ENCODE measurements at regions not wholly inside any gene's neighbourhood (a gene's known extent, or its start where the extent isn't known, plus 50 kb on each side); places are given as distances from the start of the nearest gene placed in this dataset.

DNA sequence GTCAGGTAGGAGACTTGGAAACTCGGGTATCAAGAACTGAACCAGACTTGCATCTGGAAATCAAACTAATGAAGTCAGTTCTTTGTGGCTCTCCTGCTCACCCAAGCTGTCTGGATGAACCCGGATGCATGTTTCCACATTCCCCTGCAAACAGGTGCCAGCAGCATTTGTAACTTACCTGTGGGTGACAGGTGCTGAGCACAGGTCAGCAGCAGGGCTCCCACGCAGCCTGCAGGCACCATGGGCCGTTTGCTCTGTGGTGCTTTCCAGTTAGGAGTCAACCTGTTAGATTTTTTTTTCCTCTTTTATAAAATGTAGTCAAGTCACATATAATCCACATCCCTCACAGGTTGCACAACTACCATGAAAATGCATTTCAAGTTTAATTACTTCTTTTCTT, 385.6 kb upstream of the ADGRL3 start:
- DNase-seq (ENCODE audit: low spot score) (no peak), ATAC-seq (no peak), FAIRE-seq (no peak)
- H4K20me1 ChIP-seq (ENCODE audit: insufficient read depth, low read length), result no peaks in the 10 kb centered on the region
- H3K4me1 ChIP-seq (ENCODE audit: insufficient read depth, low read length), result no peaks in the 10 kb centered on the region
- no TSS peak for BruUV-seq (replicated peaks)
- POLR2A ChIA-PET, result no interaction called here
- intact Hi-C loops (cut with micrococcal nuclease; ENCODE audit: unreplicated experiment) (no loop called here), in situ Hi-C loops (cut with HindIII; ENCODE audit: extremely low pct_ligation_motif_present, low pct_unique_long_range_greater_than_20kb) (no loop called here)
- no peaks in the 10 kb centered on the region for H3K79me2 ChIP-seq (ENCODE audit: insufficient read depth, low read length)
- H3K9ac ChIP-seq (ENCODE audit: insufficient read depth, low read depth, low read length), result no peak overlapping the region
- no peaks in the 10 kb centered on the region for H3K36me3 ChIP-seq (replicated peaks in 1 of 2; ENCODE audit: control insufficient read depth in 1 of 2, insufficient read depth in 2 of 2, low read length in 2 of 2)
- no peak overlapping the region for H3K4me3 ChIP-seq (replicated peaks in 1 of 3; ENCODE audit: insufficient read depth in 1 of 3, low read depth in 2 of 3, low read length in 3 of 3)
- no peaks in the 10 kb centered on the region for H3K27me3 ChIP-seq (ENCODE audit: control insufficient read depth in 1 of 2, insufficient read depth in 2 of 2, low read length in 2 of 2)
- H3K9me3 ChIP-seq (ENCODE audit: low read length), result no peaks in the 10 kb centered on the region
- CTCF ChIA-PET (ENCODE audit: low intra/inter-chr PET ratio, low total read pairs), result no interaction called here
- H3K4me2 ChIP-seq (ENCODE audit: low read depth, low read length), result no peak overlapping the region
- H3K27ac ChIP-seq (ENCODE audit: extremely low read length, insufficient read depth, low read length), result no peak overlapping the region
- H2AFZ ChIP-seq (ENCODE audit: low read length), result no peak overlapping the region
- 0% methylated on average over 3 of the region's 4 CpGs for WGBS (ENCODE audit: low lambda C conversion rate)
- TF ChIP-seq, protein P1, sequence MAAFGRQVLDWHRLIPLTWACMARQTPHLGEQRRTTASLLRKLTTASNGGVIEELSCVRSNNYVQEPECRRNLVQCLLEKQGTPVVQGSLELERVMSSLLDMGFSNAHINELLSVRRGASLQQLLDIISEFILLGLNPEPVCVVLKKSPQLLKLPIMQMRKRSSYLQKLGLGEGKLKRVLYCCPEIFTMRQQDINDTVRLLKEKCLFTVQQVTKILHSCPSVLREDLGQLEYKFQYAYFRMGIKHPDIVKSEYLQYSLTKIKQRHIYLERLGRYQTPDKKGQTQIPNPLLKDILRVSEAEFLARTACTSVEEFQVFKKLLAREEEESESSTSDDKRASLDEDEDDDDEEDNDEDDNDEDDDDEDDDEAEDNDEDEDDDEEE (CRISPR knock-in tag; IDR thresholded peaks at IDR 0.05), result no peak
- TF ChIP-seq NR2C2 (CRISPR knock-in tag; IDR thresholded peaks at IDR 0.05; ENCODE audit: borderline replicate concordance) (no peak), ZBTB3 (CRISPR knock-in tag; IDR thresholded peaks at IDR 0.05; ENCODE audit: borderline replicate concordance, low read depth) (no peak), ZNF562 (CRISPR knock-in tag; IDR thresholded peaks at IDR 0.05; ENCODE audit: borderline replicate concordance) (no peak), SNRNP70 (IDR thresholded peaks at IDR 0.05; ENCODE audit: low read depth, low read length) (no peak), ZNF674 (CRISPR knock-in tag; IDR thresholded peaks at IDR 0.05; ENCODE audit: low read depth) (no peak), ZNF446 (CRISPR knock-in tag; IDR thresholded peaks at IDR 0.05) (no peak), ZNF530 (CRISPR knock-in tag; IDR thresholded peaks at IDR 0.05; ENCODE audit: low read depth) (no peak), FOSL2 (CRISPR knock-in tag; IDR thresholded peaks at IDR 0.05) (no peak), GLI4 (CRISPR knock-in tag; IDR thresholded peaks at IDR 0.05; ENCODE audit: borderline replicate concordance) (no peak), NR2F6 (IDR thresholded peaks at IDR 0.05) (no peak), NR2F6 (CRISPR knock-in tag; IDR thresholded peaks at IDR 0.05) (no peak), SMYD3 (CRISPR knock-in tag; IDR thresholded peaks at IDR 0.05) (no peak), SALL2 (CRISPR knock-in tag; IDR thresholded peaks at IDR 0.05) (no peak), AGO1 (IDR thresholded peaks at IDR 0.05; ENCODE audit: low read depth, low read length, poor library complexity, severe bottlenecking) (no peak), SIX1 (CRISPR knock-in tag; IDR thresholded peaks at IDR 0.05; ENCODE audit: borderline replicate concordance) (no peak)
- TF ChIP-seq, protein P2, sequence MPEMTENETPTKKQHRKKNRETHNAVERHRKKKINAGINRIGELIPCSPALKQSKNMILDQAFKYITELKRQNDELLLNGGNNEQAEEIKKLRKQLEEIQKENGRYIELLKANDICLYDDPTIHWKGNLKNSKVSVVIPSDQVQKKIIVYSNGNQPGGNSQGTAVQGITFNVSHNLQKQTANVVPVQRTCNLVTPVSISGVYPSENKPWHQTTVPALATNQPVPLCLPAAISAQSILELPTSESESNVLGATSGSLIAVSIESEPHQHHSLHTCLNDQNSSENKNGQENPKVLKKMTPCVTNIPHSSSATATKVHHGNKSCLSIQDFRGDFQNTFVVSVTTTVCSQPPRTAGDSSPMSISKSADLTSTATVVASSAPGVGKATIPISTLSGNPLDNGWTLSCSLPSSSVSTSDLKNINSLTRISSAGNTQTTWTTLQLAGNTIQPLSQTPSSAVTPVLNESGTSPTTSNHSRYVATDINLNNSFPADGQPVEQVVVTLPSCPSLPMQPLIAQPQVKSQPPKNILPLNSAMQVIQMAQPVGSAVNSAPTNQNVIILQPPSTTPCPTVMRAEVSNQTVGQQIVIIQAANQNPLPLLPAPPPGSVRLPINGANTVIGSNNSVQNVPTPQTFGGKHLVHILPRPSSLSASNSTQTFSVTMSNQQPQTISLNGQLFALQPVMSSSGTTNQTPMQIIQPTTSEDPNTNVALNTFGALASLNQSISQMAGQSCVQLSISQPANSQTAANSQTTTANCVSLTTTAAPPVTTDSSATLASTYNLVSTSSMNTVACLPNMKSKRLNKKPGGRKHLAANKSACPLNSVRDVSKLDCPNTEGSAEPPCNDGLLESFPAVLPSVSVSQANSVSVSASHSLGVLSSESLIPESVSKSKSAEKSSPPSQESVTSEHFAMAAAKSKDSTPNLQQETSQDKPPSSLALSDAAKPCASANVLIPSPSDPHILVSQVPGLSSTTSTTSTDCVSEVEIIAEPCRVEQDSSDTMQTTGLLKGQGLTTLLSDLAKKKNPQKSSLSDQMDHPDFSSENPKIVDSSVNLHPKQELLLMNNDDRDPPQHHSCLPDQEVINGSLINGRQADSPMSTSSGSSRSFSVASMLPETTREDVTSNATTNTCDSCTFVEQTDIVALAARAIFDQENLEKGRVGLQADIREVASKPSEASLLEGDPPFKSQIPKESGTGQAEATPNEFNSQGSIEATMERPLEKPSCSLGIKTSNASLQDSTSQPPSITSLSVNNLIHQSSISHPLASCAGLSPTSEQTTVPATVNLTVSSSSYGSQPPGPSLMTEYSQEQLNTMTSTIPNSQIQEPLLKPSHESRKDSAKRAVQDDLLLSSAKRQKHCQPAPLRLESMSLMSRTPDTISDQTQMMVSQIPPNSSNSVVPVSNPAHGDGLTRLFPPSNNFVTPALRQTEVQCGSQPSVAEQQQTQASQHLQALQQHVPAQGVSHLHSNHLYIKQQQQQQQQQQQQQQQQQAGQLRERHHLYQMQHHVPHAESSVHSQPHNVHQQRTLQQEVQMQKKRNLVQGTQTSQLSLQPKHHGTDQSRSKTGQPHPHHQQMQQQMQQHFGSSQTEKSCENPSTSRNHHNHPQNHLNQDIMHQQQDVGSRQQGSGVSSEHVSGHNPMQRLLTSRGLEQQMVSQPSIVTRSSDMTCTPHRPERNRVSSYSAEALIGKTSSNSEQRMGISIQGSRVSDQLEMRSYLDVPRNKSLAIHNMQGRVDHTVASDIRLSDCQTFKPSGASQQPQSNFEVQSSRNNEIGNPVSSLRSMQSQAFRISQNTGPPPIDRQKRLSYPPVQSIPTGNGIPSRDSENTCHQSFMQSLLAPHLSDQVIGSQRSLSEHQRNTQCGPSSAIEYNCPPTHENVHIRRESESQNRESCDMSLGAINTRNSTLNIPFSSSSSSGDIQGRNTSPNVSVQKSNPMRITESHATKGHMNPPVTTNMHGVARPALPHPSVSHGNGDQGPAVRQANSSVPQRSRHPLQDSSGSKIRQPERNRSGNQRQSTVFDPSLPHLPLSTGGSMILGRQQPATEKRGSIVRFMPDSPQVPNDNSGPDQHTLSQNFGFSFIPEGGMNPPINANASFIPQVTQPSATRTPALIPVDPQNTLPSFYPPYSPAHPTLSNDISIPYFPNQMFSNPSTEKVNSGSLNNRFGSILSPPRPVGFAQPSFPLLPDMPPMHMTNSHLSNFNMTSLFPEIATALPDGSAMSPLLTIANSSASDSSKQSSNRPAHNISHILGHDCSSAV (CRISPR knock-in tag; IDR thresholded peaks at IDR 0.05; ENCODE audit: borderline replicate concordance), result no peak
- TF ChIP-seq, protein P3, sequence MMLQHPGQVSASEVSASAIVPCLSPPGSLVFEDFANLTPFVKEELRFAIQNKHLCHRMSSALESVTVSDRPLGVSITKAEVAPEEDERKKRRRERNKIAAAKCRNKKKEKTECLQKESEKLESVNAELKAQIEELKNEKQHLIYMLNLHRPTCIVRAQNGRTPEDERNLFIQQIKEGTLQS (CRISPR knock-in tag; IDR thresholded peaks at IDR 0.05), result no peak
